Mesendoderm (in vitro differentiated cells): ENCODE measurements at regions not wholly inside any gene's neighbourhood (a gene's known extent, or its start where the extent isn't known, plus 50 kb on each side); places are given as distances from the start of the nearest gene placed in this dataset. TPM values are rescaled to one million over a fixed set of nuclear protein-coding genes. Genes with fewer than 3 reads are reported as not detected.

Source experiments
- DNase-seq: peaks from one replicate; pipeline ENCODE4 v3.0.0; 2013
- H2AK5ac ChIP-seq: 2 replicates; pipeline ENCODE4 v1.6.1; 2013; ENCODE audit warnings: low read length, inconsistent platforms
- H2BK120ac ChIP-seq: 2 replicates; pipeline ENCODE4 v1.6.1; 2013; ENCODE audit warnings: low read depth, mild to moderate bottlenecking, low read length, moderate library complexity, mixed read lengths
- H2BK15ac ChIP-seq: replicated peaks from 2 replicates; pipeline ENCODE4 v1.6.1; 2013; ENCODE audit warnings: low read depth, mild to moderate bottlenecking, moderate library complexity
- H2BK5ac ChIP-seq: 2 replicates; pipeline ENCODE4 v1.6.1; 2013; ENCODE audit warnings: low read length, inconsistent platforms
- H3K18ac ChIP-seq: 2 replicates; pipeline ENCODE4 v1.6.1; 2013; ENCODE audit warnings: mild to moderate bottlenecking, low read length, mixed read lengths
- H3K23ac ChIP-seq: one replicate; pipeline ENCODE4 v1.6.1; 2013; ENCODE audit warnings: low read length
- H3K27ac ChIP-seq: 2 replicates; pipeline ENCODE4 v1.5.1; 2013; ENCODE audit warnings: low read depth, mild to moderate bottlenecking, inconsistent platforms, low read length, moderate library complexity
- H3K27me3 ChIP-seq: 2 replicates; pipeline ENCODE4 v1.6.1; 2013; ENCODE audit warnings: low read length, control low read depth, mild to moderate bottlenecking, inconsistent platforms; ENCODE audit not compliant: insufficient read depth, poor library complexity
- H3K36me3 ChIP-seq: 2 replicates; pipeline ENCODE4 v1.6.1; 2013; ENCODE audit warnings: low read length, inconsistent platforms; ENCODE audit not compliant: control insufficient read depth, insufficient read depth
- H3K4ac ChIP-seq: one replicate; pipeline ENCODE4 v1.6.1; 2013; ENCODE audit warnings: low read depth, mild to moderate bottlenecking, low read length, moderate library complexity
- H3K4me1 ChIP-seq: 2 replicates; pipeline ENCODE4 v1.6.1; 2013; ENCODE audit warnings: low read depth, low read length, inconsistent platforms; ENCODE audit not compliant: control insufficient read depth
- H3K4me2 ChIP-seq: 2 replicates; pipeline ENCODE4 v1.6.1; 2013; ENCODE audit warnings: low read length
- H3K4me3 ChIP-seq: 2 replicates; pipeline ENCODE4 v1.5.1; 2013; ENCODE audit warnings: mild to moderate bottlenecking, low read length
- H3K56ac ChIP-seq: one replicate; pipeline ENCODE4 v1.6.1; 2013; ENCODE audit warnings: low read length
- H3K79me1 ChIP-seq: 2 replicates; pipeline ENCODE4 v1.6.1; 2013; ENCODE audit warnings: low read length, inconsistent platforms
- H3K79me2 ChIP-seq: 2 replicates; pipeline ENCODE4 v1.6.1; 2013; ENCODE audit warnings: mild to moderate bottlenecking, low read length; ENCODE audit not compliant: control insufficient read depth, insufficient read depth
- H3K9ac ChIP-seq: 2 replicates; pipeline ENCODE4 v1.6.1; 2013; ENCODE audit warnings: low read length, inconsistent platforms
- H4K5ac ChIP-seq: one replicate; pipeline ENCODE4 v1.6.1; 2013; ENCODE audit warnings: low read length
- H4K8ac ChIP-seq: one replicate; pipeline ENCODE4 v1.6.1; 2013; ENCODE audit warnings: low read depth, mild to moderate bottlenecking, control low read depth, low read length, moderate library complexity
- WGBS: extraction: QIAGEN DNeasy Blood & Tissue Kit; methylation state at CpG from one replicate; pipeline ENCODE4 v1.1.7; 2013; ENCODE audit warnings: low lambda C conversion rate, missing lambda C conversion rate; ENCODE audit not compliant: insufficient coverage; ENCODE audit errors: extremely low coverage; 5-methylcytosine and 5-hydroxymethylcytosine counted together
- small RNA-seq: library from polyadenylated mRNA; stranded (forward); fragments of <200 nt; extraction: miRNeasy Mini kit (QIAGEN cat#:217004); gene quantifications from one replicate; pipeline ENCODE3, GENCODE V24; 2013; ENCODE audit not compliant: insufficient read depth

DNA sequence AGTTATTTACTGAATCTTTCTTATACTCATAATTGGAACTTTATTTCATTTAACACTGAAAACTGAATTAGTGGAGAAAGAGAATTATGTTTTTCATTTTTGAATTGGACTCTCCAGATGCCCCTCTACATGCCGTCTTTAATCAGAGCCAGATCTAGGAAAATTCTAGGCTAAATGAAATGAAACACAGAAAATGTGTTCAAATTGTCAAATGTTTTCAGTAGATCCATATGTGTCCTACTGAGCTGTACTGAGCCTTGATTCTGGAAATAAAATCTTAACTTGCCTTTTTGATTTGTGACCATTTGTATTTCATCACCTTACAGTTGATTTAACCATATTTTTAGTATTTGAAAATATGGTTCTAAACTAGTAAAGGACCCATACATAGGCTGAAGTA is 64.0 kb upstream of the GK2 start:
- H4K8ac ChIP-seq, result no peak overlapping the region
- no peak overlapping the region for H3K18ac ChIP-seq
- no peak overlapping the region for H3K4me3 ChIP-seq
- no CpG with 5 or more reads among the region's 1 CpG for WGBS
- no peak for DNase-seq
- H3K4me2 ChIP-seq, result no peak overlapping the region
- no peak overlapping the region for H3K4ac ChIP-seq
- H2BK5ac ChIP-seq, result no peak overlapping the region
- no peaks in the 10 kb centered on the region for H3K79me2 ChIP-seq
- no peak overlapping the region for H3K56ac ChIP-seq
- H2AK5ac ChIP-seq, result no peak overlapping the region
- H3K4me1 ChIP-seq, result no peaks in the 10 kb centered on the region
- H2BK15ac ChIP-seq, result no peak overlapping the region
- no peaks in the 10 kb centered on the region for H3K36me3 ChIP-seq
- H3K27ac ChIP-seq, result no peak overlapping the region
- no peak overlapping the region for H3K9ac ChIP-seq
- no peaks in the 10 kb centered on the region for H3K79me1 ChIP-seq
- no peak overlapping the region for H3K23ac ChIP-seq
- no peak overlapping the region for H4K5ac ChIP-seq
- no peak overlapping the region for H2BK120ac ChIP-seq
- H3K27me3 ChIP-seq, result no peaks in the 10 kb centered on the region

- Histone ChIP-seq H3K4me1 (no peaks in the 10 kb centered on the region), H3K9ac (no peak overlapping the region), H2BK15ac (no peak overlapping the region), H3K4me3 (no peak overlapping the region), H4K8ac (no peak overlapping the region), H3K18ac (no peak overlapping the region), H2BK5ac (no peak overlapping the region), H3K27ac (no peak overlapping the region), H3K4me2 (no peak overlapping the region), H3K79me1 (no peaks in the 10 kb centered on the region), H3K23ac (no peak overlapping the region), H3K56ac (no peak overlapping the region), H2AK5ac (no peak overlapping the region), H3K4ac (no peak overlapping the region), H4K5ac (no peak overlapping the region), H2BK120ac (no peak overlapping the region), H3K27me3 (no peaks in the 10 kb centered on the region), H3K36me3 (no peaks in the 10 kb centered on the region), H3K79me2 (no peaks in the 10 kb centered on the region)
- no peak for DNase-seq
Observed at GRCh38 chr4:79471309-79471708, 63.3 kb upstream of the GK2 start.

DNA sequence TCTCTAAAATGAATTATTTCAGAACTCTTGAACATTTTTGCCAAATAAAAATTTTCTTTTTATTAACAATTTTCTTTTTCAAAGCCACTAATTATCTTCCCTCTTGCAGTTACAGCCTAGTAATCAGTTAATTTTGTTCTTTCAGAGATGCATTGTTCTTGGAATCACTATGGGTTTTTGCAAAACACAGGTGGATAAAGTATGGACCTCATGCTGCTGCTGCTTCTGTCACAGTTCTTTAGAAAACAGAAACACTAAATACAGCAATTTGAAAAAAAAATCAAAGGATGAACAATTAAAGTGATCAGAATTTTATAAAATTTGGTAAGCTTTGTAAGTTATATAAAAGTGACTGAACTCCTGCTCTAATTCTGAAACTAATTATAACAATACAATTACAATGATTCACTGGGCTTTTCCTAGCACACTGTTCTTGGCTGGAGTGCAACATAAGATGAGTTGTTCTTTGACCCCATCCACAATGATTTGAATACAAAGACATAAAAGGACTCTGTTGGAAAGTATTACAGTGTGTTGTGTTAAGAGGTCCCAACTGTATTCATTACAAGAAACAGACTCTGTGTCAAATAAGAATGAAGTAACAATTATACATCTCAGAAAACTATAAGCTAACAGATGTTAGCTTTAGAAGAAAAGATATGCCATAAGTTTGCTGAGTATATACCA is 59.4 kb upstream of the GK2 start:
- no peak overlapping the region for H2BK5ac ChIP-seq
- H3K79me2 ChIP-seq, result no peaks in the 10 kb centered on the region
- no peak overlapping the region for H3K23ac ChIP-seq
- no peak overlapping the region for H3K27ac ChIP-seq
- H3K18ac ChIP-seq, result no peak overlapping the region
- H3K9ac ChIP-seq, result no peak overlapping the region
- no peak overlapping the region for H3K56ac ChIP-seq
- H4K8ac ChIP-seq, result no peak overlapping the region
- H2BK15ac ChIP-seq, result no peak overlapping the region
- H2BK120ac ChIP-seq, result no peak overlapping the region
- no peak overlapping the region for H4K5ac ChIP-seq
- H3K4ac ChIP-seq, result no peak overlapping the region
- H3K27me3 ChIP-seq, result no peaks in the 10 kb centered on the region
- no peak overlapping the region for H3K4me3 ChIP-seq
- DNase-seq, result no peak
- H2AK5ac ChIP-seq, result no peak overlapping the region
- H3K4me2 ChIP-seq, result no peak overlapping the region
- H3K4me1 ChIP-seq, result no peaks in the 10 kb centered on the region
- H3K36me3 ChIP-seq, result no peaks in the 10 kb centered on the region
- no peaks in the 10 kb centered on the region for H3K79me1 ChIP-seq

GRCh38 chr4:79466621-79467020 is 58.6 kb upstream of the GK2 start:
- Histone ChIP-seq H3K9ac (no peak overlapping the region), H3K56ac (no peak overlapping the region), H3K18ac (no peak overlapping the region), H3K27ac (no peak overlapping the region), H3K79me2 (no peaks in the 10 kb centered on the region), H3K4me3 (no peak overlapping the region), H3K4me2 (no peak overlapping the region), H3K4me1 (no peaks in the 10 kb centered on the region), H3K36me3 (no peaks in the 10 kb centered on the region), H3K23ac (no peak overlapping the region), H4K5ac (no peak overlapping the region), H3K79me1 (no peaks in the 10 kb centered on the region), H2BK5ac (no peak overlapping the region), H2BK120ac (no peak overlapping the region), H2BK15ac (no peak overlapping the region), H2AK5ac (no peak overlapping the region), H4K8ac (no peak overlapping the region), H3K4ac (no peak overlapping the region), H3K27me3 (no peaks in the 10 kb centered on the region)
- no peak for DNase-seq
- WGBS, result no CpG with 5 or more reads among the region's 1 CpG

Small RNA genes in the stretch of these regions (small RNA-seq; reads per million reads assigned to genes)
- gene RF00072, result not detected
